ENCODE measurements at regions not wholly inside any gene's neighbourhood (a gene's known extent, or its start where the extent isn't known, plus 50 kb on each side); places are given as distances from the start of the nearest gene placed in this dataset.
A peak's percentile ranks its signal among the peaks of the same experiment; 100 is the strongest.
"Not testable (repeated sequence)": the region's sequence is repeated elsewhere in the genome, so short reads cannot be mapped to it uniquely, and the experiment has no call there.

- TF ChIP-seq CTCF (IDR thresholded peaks at IDR 0.05), result no peak
- no peak for TF ChIP-seq ZFX (IDR thresholded peaks at IDR 0.05; ENCODE audit: borderline replicate concordance)
- H3K27ac ChIP-seq, result no peak overlapping the region
Observed at GRCh38 chr10:32217216-32217615, 129.7 kb downstream of the EPC1 start.

GRCh38 chr10:32213838-32214237, 133.1 kb downstream of the EPC1 start:
- not testable (repeated sequence) for H3K27ac ChIP-seq

- TF ChIP-seq ZFX (IDR thresholded peaks at IDR 0.05; ENCODE audit: borderline replicate concordance), result no peak
- TF ChIP-seq CTCF (IDR thresholded peaks at IDR 0.05), result peak; percentile 55
- no peak overlapping the region for H3K27ac ChIP-seq
Observed at GRCh38 chr10:32211046-32211363, 136.0 kb downstream of the EPC1 start.

GRCh38 chr10:32210306-32211045, 136.5 kb downstream of the EPC1 start:
- H3K27ac ChIP-seq, result no peak overlapping the region
- TF ChIP-seq CTCF (IDR thresholded peaks at IDR 0.05), result peak; percentile 81
- TF ChIP-seq ZFX (IDR thresholded peaks at IDR 0.05; ENCODE audit: borderline replicate concordance), result no peak

GRCh38 chr10:32208005-32208404, 139.0 kb downstream of the EPC1 start:
- H3K27ac ChIP-seq, result not testable (repeated sequence)

GRCh38 chr10:32207544-32207943, 139.4 kb downstream of the EPC1 start:
- no peak overlapping the region for H3K27ac ChIP-seq
- TF ChIP-seq ZFX (IDR thresholded peaks at IDR 0.05; ENCODE audit: borderline replicate concordance) (no peak), CTCF (IDR thresholded peaks at IDR 0.05) (peak; percentile 78)

GRCh38 chr10:32205670-32206069, 141.3 kb downstream of the EPC1 start:
- H3K27ac ChIP-seq, result no peak overlapping the region
- no peak for TF ChIP-seq ZFX (IDR thresholded peaks at IDR 0.05; ENCODE audit: borderline replicate concordance)
- TF ChIP-seq CTCF (IDR thresholded peaks at IDR 0.05), result no peak

- TF ChIP-seq CTCF (IDR thresholded peaks at IDR 0.05) (no peak), ZFX (IDR thresholded peaks at IDR 0.05; ENCODE audit: borderline replicate concordance) (no peak)
- no peak overlapping the region for H3K27ac ChIP-seq
Observed at GRCh38 chr10:32204606-32205005, 142.4 kb downstream of the EPC1 start.

Data from 22Rv1 (cell line).